IMR-90 (cell line): ENCODE measurements at regions not wholly inside any gene's neighbourhood (a gene's known extent, or its start where the extent isn't known, plus 50 kb on each side); places are given as distances from the start of the nearest gene placed in this dataset.

Source experiments
- ATAC-seq: fragments of 200-7000 bp; cut with Tn5 transposase; 2 replicates; pipeline ENCODE4 v1.9.1; 2020; ENCODE audit warnings: low read depth, mild to moderate bottlenecking, moderate library complexity
- BruUV-seq: library from RNA; stranded (reverse); fragments of 400-500 nt; replicated peaks from 2 replicates; lab custom pipeline; 2021; lab: Mats Ljungman, UMichigan
- CTCF ChIA-PET: fragments of 300-600 bp; formaldehyde crosslinking; extraction: SDS; loops from one replicate; lab custom pipeline; 2021; ENCODE audit warnings: antibody characterized with exemption; lab: Yijun Ruan, JAX
- POLR2A ChIA-PET: fragments of 300-600 bp; sonication (Branson Sonifier 250); formaldehyde crosslinking; loops from one replicate; lab custom pipeline; 2022; ENCODE audit warnings: antibody characterized with exemption; ENCODE audit not compliant: unreplicated experiment; lab: Charles Lee
- DNase-seq: peaks from one replicate; pipeline ENCODE4 v3.0.0; 2013
- H2AFZ ChIP-seq: replicated peaks from 2 replicates; pipeline ENCODE3; 2013; ENCODE audit warnings: low read length, mild to moderate bottlenecking; ENCODE audit not compliant: poor library complexity
- H2AK5ac ChIP-seq: 2 replicates; pipeline ENCODE4 v1.6.1; 2013; ENCODE audit warnings: low read depth, low read length, inconsistent platforms
- H2AK9ac ChIP-seq: replicated peaks from 2 replicates; pipeline ENCODE3; 2013; ENCODE audit warnings: mild to moderate bottlenecking, low read depth, low read length, moderate library complexity; ENCODE audit not compliant: poor library complexity
- H2BK120ac ChIP-seq: 2 replicates; pipeline ENCODE4 v1.6.1; 2013; ENCODE audit warnings: low read depth, low read length, inconsistent platforms
- H2BK15ac ChIP-seq: 3 replicates; pipeline ENCODE4 v1.6.1; 2013; ENCODE audit warnings: low read depth, low read length, inconsistent platforms
- H2BK20ac ChIP-seq: 2 replicates; pipeline ENCODE4 v1.6.1; 2013; ENCODE audit warnings: low read depth, mild to moderate bottlenecking, inconsistent platforms, low read length, moderate library complexity
- H2BK5ac ChIP-seq: 2 replicates; pipeline ENCODE4 v1.6.1; 2013; ENCODE audit warnings: mild to moderate bottlenecking, low read depth, low read length, inconsistent platforms; ENCODE audit not compliant: poor library complexity, severe bottlenecking
- H3K14ac ChIP-seq: replicated peaks from 2 replicates; pipeline ENCODE4 v1.6.1; 2013; ENCODE audit warnings: low read depth, low read length, inconsistent platforms
- H3K18ac ChIP-seq: 2 replicates; pipeline ENCODE4 v1.6.1; 2013; ENCODE audit warnings: low read depth, low read length, control low read depth
- H3K23ac ChIP-seq: 2 replicates; pipeline ENCODE4 v1.6.1; 2013; ENCODE audit warnings: low read depth, low read length, inconsistent platforms
- H3K27ac ChIP-seq: 2 replicates; pipeline ENCODE4 v1.5.1; 2013; ENCODE audit warnings: mild to moderate bottlenecking, control low read depth, low read length; ENCODE audit not compliant: insufficient read depth
- H3K27me3 ChIP-seq: 2 replicates; pipeline ENCODE4 v1.6.1; 2013; ENCODE audit warnings: low read length; ENCODE audit not compliant: control insufficient read depth, insufficient read depth
- H3K36me3 ChIP-seq: 2 replicates; pipeline ENCODE4 v1.6.1; 2013; ENCODE audit warnings: low read length, mixed read lengths; ENCODE audit not compliant: control insufficient read depth, insufficient read depth
- H3K4ac ChIP-seq: 2 replicates; pipeline ENCODE4 v1.6.1; 2013; ENCODE audit warnings: low read depth, low read length, inconsistent platforms
- H3K4me1 ChIP-seq: 2 replicates; pipeline ENCODE4 v1.6.1; 2013; ENCODE audit warnings: low read length, mixed read lengths; ENCODE audit not compliant: control insufficient read depth, insufficient read depth
- H3K4me2 ChIP-seq: 2 replicates; pipeline ENCODE4 v1.6.1; 2013; ENCODE audit warnings: low read depth, mild to moderate bottlenecking, control low read depth, low read length, moderate library complexity
- H3K4me3 ChIP-seq: 2 replicates; pipeline ENCODE4 v1.5.1; 2013; ENCODE audit warnings: low read depth, mild to moderate bottlenecking, control low read depth, low read length, moderate library complexity; ENCODE audit not compliant: insufficient read depth
- H3K56ac ChIP-seq: 2 replicates; pipeline ENCODE4 v1.6.1; 2013; ENCODE audit warnings: low read length, inconsistent platforms; ENCODE audit not compliant: insufficient read depth; ENCODE audit errors: extremely low read depth
- H3K79me1 ChIP-seq, 2 experiments: 2 replicates each; pipeline ENCODE4 v1.6.1; 2013; ENCODE audit warnings: low read length in 2 of 2, inconsistent platforms in 1 of 2, low read depth in 1 of 2
- H3K9ac ChIP-seq: 2 replicates; pipeline ENCODE4 v1.6.1; 2013; ENCODE audit warnings: low read depth, low read length, control low read depth
- H3K9me1 ChIP-seq: 2 replicates; pipeline ENCODE4 v1.6.1; 2013; ENCODE audit warnings: low read length, inconsistent platforms; ENCODE audit not compliant: insufficient read depth
- H3K9me3 ChIP-seq: 2 replicates; pipeline ENCODE4 v1.6.1; 2013; ENCODE audit warnings: low read length; ENCODE audit not compliant: control insufficient read depth, insufficient read depth
- H4K20me1 ChIP-seq: 2 replicates; pipeline ENCODE4 v1.6.1; 2013; ENCODE audit warnings: low read length, inconsistent platforms; ENCODE audit not compliant: insufficient read depth
- H4K5ac ChIP-seq: 2 replicates; pipeline ENCODE4 v1.6.1; 2013; ENCODE audit warnings: mild to moderate bottlenecking, low read depth, low read length, control low read depth
- H4K8ac ChIP-seq, 2 experiments: 2 replicates each; pipeline ENCODE4 v1.6.1; 2013; ENCODE audit warnings: low read depth in 2 of 2, low read length in 2 of 2, control low read depth in 1 of 2, inconsistent platforms in 1 of 2
- H4K91ac ChIP-seq: 2 replicates; pipeline ENCODE4 v1.6.1; 2013; ENCODE audit warnings: low read depth, low read length, inconsistent platforms; ENCODE audit not compliant: insufficient read depth
- BHLHE40 ChIP-seq: fragments of 150-350 bp; IDR thresholded peaks from 2 replicates; pipeline ENCODE4 v1.6.1; 2016; ENCODE audit warnings: mild to moderate bottlenecking, low read depth, low read length
- CEBPB ChIP-seq: IDR thresholded peaks from 2 replicates; pipeline ENCODE4 v1.6.1; 2012; ENCODE audit warnings: low read depth, low read length, improper control_type of control experiment
- CHD1 ChIP-seq: IDR thresholded peaks from 2 replicates; pipeline ENCODE4 v1.6.1; 2012; ENCODE audit warnings: low read depth, low read length, improper control_type of control experiment
- FOS ChIP-seq: fragments of 150-350 bp; IDR thresholded peaks from 2 replicates; pipeline ENCODE4 v1.6.1; 2016; ENCODE audit warnings: low read depth, low read length
- MAFK ChIP-seq: IDR thresholded peaks from 2 replicates; pipeline ENCODE4 v1.6.1; 2012; ENCODE audit warnings: low read depth, low read length, improper control_type of control experiment
- MAZ ChIP-seq: IDR thresholded peaks from 2 replicates; pipeline ENCODE4 v1.6.1; 2012; ENCODE audit warnings: low read depth, mild to moderate bottlenecking, low read length, improper control_type of control experiment, moderate library complexity, borderline replicate concordance
- MXI1 ChIP-seq: IDR thresholded peaks from 2 replicates; pipeline ENCODE4 v1.6.1; 2012; ENCODE audit warnings: low read depth, mild to moderate bottlenecking, low read length, moderate library complexity, borderline replicate concordance
- NFE2L2 ChIP-seq: fragments of 150-350 bp; IDR thresholded peaks from 2 replicates; pipeline ENCODE4 v1.6.1; 2016; ENCODE audit warnings: low read depth, mild to moderate bottlenecking, low read length
- POLR2A ChIP-seq: IDR thresholded peaks from 2 replicates; pipeline ENCODE4 v1.6.1; 2012; ENCODE audit warnings: mild to moderate bottlenecking, low read depth, low read length
- RAD21 ChIP-seq: IDR thresholded peaks from 2 replicates; pipeline ENCODE4 v1.6.1; 2012; ENCODE audit warnings: low read length, improper control_type of control experiment
- RCOR1 ChIP-seq: IDR thresholded peaks from 2 replicates; pipeline ENCODE4 v1.6.1; 2012; ENCODE audit warnings: mild to moderate bottlenecking, low read length, improper control_type of control experiment; ENCODE audit not compliant: insufficient replicate concordance
- RFX5 ChIP-seq: IDR thresholded peaks from 2 replicates; pipeline ENCODE4 v1.8.0; 2012; ENCODE audit warnings: low read depth, mild to moderate bottlenecking, low read length, moderate library complexity
- SMC3 ChIP-seq: fragments of 150-350 bp; IDR thresholded peaks from 2 replicates; pipeline ENCODE4 v1.6.1; 2016; ENCODE audit warnings: low read depth, mild to moderate bottlenecking, antibody characterized with exemption, low read length, moderate library complexity
- WGBS, 2 experiments: methylation state at CpG; one replicate each; pipeline versions ENCODE4 v1.1.5 to v1.1.7; 2013; ENCODE audit warnings: missing lambda C conversion rate in 2 of 2; ENCODE audit not compliant: insufficient read length in 1 of 2; ENCODE audit errors: extremely low coverage in 2 of 2; 5-methylcytosine and 5-hydroxymethylcytosine counted together
- dilution Hi-C: fragments of 300-500 bp; cut with HindIII; formaldehyde crosslinking; loops from one replicate; pipeline ENCODE4 v1.14.3; 2018; ENCODE audit warnings: low sequenced_read_pairs; ENCODE audit not compliant: unreplicated experiment
- in situ Hi-C: fragments of 300-500 bp; cut with MboI; formaldehyde crosslinking; loops from 3 replicates; pipeline ENCODE4 v1.14.3; 2019; ENCODE audit warnings: low sequenced_read_pairs, inconsistent platforms, mixed read lengths
- intact Hi-C: fragments of 100-400 bp; cut with micrococcal nuclease; formaldehyde crosslinking; loops from 2 replicates; pipeline ENCODE4 v1.10.0; 2022
- TF ChIP-seq, protein P1 (sequence below): fragments of 150-350 bp; IDR thresholded peaks from 2 replicates; pipeline ENCODE4 v1.6.1; 2016; ENCODE audit warnings: low read depth, mild to moderate bottlenecking, low read length, moderate library complexity, borderline replicate concordance
- TF ChIP-seq, protein P2 (sequence below): conservative IDR thresholded peaks from 2 replicates; pipeline ENCODE4 v1.5.1; 2012; ENCODE audit warnings: mild to moderate bottlenecking, low read depth, low read length, improper control_type of control experiment
- TF ChIP-seq, protein P3 (sequence below): fragments of 150-350 bp; IDR thresholded peaks from 2 replicates; pipeline ENCODE4 v1.6.1; 2017; ENCODE audit warnings: mild to moderate bottlenecking, antibody characterized with exemption, low read length, low read depth

DNA sequence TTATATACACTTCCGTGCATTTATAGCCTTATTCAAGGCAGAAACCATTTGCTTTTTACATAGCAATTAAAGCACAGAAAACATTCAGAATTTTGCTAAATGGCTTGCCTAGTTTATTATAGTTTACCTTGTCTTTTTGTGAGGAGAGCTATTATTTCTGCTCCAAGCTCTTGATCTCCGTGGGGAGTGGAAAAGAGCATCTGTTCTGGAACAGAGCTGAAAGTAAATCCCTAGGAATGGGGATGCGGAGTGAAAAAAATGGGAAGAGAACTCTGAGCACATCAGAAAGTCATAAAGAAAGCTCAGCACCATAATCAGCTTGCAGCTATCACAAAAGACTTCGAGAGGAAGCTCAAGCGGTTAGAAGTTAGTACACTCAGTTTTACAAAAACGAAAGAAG lies 1006.7 kb downstream of the ROBO2 start:
- no peaks in the 10 kb centered on the region for H4K20me1 ChIP-seq
- no peak overlapping the region for H3K18ac ChIP-seq
- H3K9me3 ChIP-seq = no peaks in the 10 kb centered on the region
- H3K4me3 ChIP-seq = no peak overlapping the region
- POLR2A ChIA-PET = no interaction called here
- no peaks in the 10 kb centered on the region for H3K27me3 ChIP-seq
- ATAC-seq = no peak
- H2BK120ac ChIP-seq = no peak overlapping the region
- H3K36me3 ChIP-seq = no peaks in the 10 kb centered on the region
- H2AK5ac ChIP-seq = no peak overlapping the region
- H3K56ac ChIP-seq = no peak overlapping the region
- WGBS, 2 experiments = 100% methylated on average over 1 of the region's 6 CpGs; no CpG with 5 or more reads in 1 of the 2 experiments
- DNase-seq = no peak
- CTCF ChIA-PET = no interaction called here
- H2BK5ac ChIP-seq = no peak overlapping the region
- H3K4me1 ChIP-seq = no peaks in the 10 kb centered on the region
- no peak overlapping the region for H2BK20ac ChIP-seq
- no peaks in the 10 kb centered on the region for H3K79me1 ChIP-seq
- H3K9me1 ChIP-seq = no peaks in the 10 kb centered on the region
- H3K23ac ChIP-seq = no peak overlapping the region
- H3K4me2 ChIP-seq = no peak overlapping the region
- no peak overlapping the region for H2AK9ac ChIP-seq
- H3K14ac ChIP-seq = no peak overlapping the region
- no peak overlapping the region for H3K27ac ChIP-seq
- no peak overlapping the region for H4K91ac ChIP-seq
- no peak overlapping the region for H3K9ac ChIP-seq
- no peak overlapping the region for H2BK15ac ChIP-seq
- intact Hi-C loops = no loop called here
- no peak overlapping the region for H3K4ac ChIP-seq
- no peak overlapping the region for H4K8ac ChIP-seq
- H4K5ac ChIP-seq = no peak overlapping the region
- dilution Hi-C loops = no loop called here
- in situ Hi-C loops = no loop called here
- H2AFZ ChIP-seq = no peak overlapping the region
- no TSS peak for BruUV-seq
- TF ChIP-seq BHLHE40 (no peak), CEBPB (no peak), RCOR1 (no peak), SMC3 (no peak), MXI1 (no peak), POLR2A (no peak), FOS (no peak), MAFK (no peak), NFE2L2 (no peak), RAD21 (no peak), MAZ (no peak), CHD1 (no peak), RFX5 (no peak)
- TF ChIP-seq, protein P1, sequence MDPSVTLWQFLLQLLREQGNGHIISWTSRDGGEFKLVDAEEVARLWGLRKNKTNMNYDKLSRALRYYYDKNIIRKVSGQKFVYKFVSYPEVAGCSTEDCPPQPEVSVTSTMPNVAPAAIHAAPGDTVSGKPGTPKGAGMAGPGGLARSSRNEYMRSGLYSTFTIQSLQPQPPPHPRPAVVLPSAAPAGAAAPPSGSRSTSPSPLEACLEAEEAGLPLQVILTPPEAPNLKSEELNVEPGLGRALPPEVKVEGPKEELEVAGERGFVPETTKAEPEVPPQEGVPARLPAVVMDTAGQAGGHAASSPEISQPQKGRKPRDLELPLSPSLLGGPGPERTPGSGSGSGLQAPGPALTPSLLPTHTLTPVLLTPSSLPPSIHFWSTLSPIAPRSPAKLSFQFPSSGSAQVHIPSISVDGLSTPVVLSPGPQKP = no peak
- TF ChIP-seq, protein P2, sequence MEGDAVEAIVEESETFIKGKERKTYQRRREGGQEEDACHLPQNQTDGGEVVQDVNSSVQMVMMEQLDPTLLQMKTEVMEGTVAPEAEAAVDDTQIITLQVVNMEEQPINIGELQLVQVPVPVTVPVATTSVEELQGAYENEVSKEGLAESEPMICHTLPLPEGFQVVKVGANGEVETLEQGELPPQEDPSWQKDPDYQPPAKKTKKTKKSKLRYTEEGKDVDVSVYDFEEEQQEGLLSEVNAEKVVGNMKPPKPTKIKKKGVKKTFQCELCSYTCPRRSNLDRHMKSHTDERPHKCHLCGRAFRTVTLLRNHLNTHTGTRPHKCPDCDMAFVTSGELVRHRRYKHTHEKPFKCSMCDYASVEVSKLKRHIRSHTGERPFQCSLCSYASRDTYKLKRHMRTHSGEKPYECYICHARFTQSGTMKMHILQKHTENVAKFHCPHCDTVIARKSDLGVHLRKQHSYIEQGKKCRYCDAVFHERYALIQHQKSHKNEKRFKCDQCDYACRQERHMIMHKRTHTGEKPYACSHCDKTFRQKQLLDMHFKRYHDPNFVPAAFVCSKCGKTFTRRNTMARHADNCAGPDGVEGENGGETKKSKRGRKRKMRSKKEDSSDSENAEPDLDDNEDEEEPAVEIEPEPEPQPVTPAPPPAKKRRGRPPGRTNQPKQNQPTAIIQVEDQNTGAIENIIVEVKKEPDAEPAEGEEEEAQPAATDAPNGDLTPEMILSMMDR = no peak
- TF ChIP-seq, protein P3, sequence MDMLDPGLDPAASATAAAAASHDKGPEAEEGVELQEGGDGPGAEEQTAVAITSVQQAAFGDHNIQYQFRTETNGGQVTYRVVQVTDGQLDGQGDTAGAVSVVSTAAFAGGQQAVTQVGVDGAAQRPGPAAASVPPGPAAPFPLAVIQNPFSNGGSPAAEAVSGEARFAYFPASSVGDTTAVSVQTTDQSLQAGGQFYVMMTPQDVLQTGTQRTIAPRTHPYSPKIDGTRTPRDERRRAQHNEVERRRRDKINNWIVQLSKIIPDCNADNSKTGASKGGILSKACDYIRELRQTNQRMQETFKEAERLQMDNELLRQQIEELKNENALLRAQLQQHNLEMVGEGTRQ = no peak
